SK-N-SH (cell line): ENCODE measurements at regions not wholly inside any gene's neighbourhood (a gene's known extent, or its start where the extent isn't known, plus 50 kb on each side); places are given as distances from the start of the nearest gene placed in this dataset.

Experiments
- CHD2 ChIP-seq: fragments of 150-350 bp; IDR thresholded peaks from 2 replicates; pipeline ENCODE4 v1.6.1; 2018; ENCODE audit warnings: low read length; ENCODE audit not compliant: partially characterized antibody
- EP300 ChIP-seq, 2 experiments: IDR thresholded peaks; 2 replicates each; pipeline versions ENCODE4 v1.4.0 to v1.6.1; 2012; ENCODE audit warnings: borderline replicate concordance in 1 of 2, low read depth in 1 of 2, low read length in 1 of 2
- FOXM1 ChIP-seq: IDR thresholded peaks from 2 replicates; pipeline ENCODE4 v1.4.0; 2012; ENCODE audit warnings: low read depth, mild to moderate bottlenecking
- JUND ChIP-seq: IDR thresholded peaks from 2 replicates; pipeline ENCODE4 v1.4.0; 2012
- MAX ChIP-seq: IDR thresholded peaks from 2 replicates; pipeline ENCODE4 v1.4.0; 2012; ENCODE audit warnings: low read depth
- POLR2AphosphoS5 ChIP-seq: IDR thresholded peaks from 2 replicates; pipeline ENCODE4 v1.6.1; 2012; ENCODE audit warnings: low read depth, low read length
- RAD21 ChIP-seq: IDR thresholded peaks from 2 replicates; pipeline ENCODE4 v1.6.1; 2012; ENCODE audit warnings: mild to moderate bottlenecking, low read length
- REST ChIP-seq: IDR thresholded peaks from 2 replicates; pipeline ENCODE4 v1.6.1; 2012; ENCODE audit warnings: mild to moderate bottlenecking, low read depth, low read length, moderate library complexity
- SMC3 ChIP-seq: IDR thresholded peaks from 2 replicates; pipeline ENCODE4 v1.6.1; 2012; ENCODE audit warnings: low read depth, low read length, improper control_type of control experiment
- TCF12 ChIP-seq: IDR thresholded peaks from 2 replicates; pipeline ENCODE4 v1.4.0; 2012
- TEAD4 ChIP-seq: IDR thresholded peaks from 2 replicates; pipeline ENCODE4 v1.4.0; 2012; ENCODE audit warnings: mild to moderate bottlenecking, borderline replicate concordance; ENCODE audit not compliant: insufficient read depth
- TF ChIP-seq, protein P1 (sequence below): fragments of 200-600 bp; sonication (generic); IDR thresholded peaks from 2 replicates; pipeline ENCODE4 v1.6.1; 2017; ENCODE audit warnings: antibody characterized with exemption, mild to moderate bottlenecking, moderate library complexity

- TF ChIP-seq SMC3 (no peak), FOXM1 (no peak), RAD21 (no peak), TEAD4 (no peak), POLR2AphosphoS5 (no peak), MAX (no peak), REST (no peak), JUND (no peak), EP300 (IDR thresholded peaks at IDR 0.05; ENCODE audit: borderline replicate concordance in 1 of 2, low read depth in 1 of 2, low read length in 1 of 2) (no peak), TCF12 (no peak), CHD2 (no peak)
- TF ChIP-seq, protein P1, sequence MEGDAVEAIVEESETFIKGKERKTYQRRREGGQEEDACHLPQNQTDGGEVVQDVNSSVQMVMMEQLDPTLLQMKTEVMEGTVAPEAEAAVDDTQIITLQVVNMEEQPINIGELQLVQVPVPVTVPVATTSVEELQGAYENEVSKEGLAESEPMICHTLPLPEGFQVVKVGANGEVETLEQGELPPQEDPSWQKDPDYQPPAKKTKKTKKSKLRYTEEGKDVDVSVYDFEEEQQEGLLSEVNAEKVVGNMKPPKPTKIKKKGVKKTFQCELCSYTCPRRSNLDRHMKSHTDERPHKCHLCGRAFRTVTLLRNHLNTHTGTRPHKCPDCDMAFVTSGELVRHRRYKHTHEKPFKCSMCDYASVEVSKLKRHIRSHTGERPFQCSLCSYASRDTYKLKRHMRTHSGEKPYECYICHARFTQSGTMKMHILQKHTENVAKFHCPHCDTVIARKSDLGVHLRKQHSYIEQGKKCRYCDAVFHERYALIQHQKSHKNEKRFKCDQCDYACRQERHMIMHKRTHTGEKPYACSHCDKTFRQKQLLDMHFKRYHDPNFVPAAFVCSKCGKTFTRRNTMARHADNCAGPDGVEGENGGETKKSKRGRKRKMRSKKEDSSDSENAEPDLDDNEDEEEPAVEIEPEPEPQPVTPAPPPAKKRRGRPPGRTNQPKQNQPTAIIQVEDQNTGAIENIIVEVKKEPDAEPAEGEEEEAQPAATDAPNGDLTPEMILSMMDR, result peak; percentile 43; the same call in 1 of the 2 replicates
Measured at GRCh38 chr4:72951147-72951546, 118.4 kb downstream of the COX18 start.
